ENCODE measurements at regions not wholly inside any gene's neighbourhood (a gene's known extent, or its start where the extent isn't known, plus 50 kb on each side); places are given as distances from the start of the nearest gene placed in this dataset.

DNA sequence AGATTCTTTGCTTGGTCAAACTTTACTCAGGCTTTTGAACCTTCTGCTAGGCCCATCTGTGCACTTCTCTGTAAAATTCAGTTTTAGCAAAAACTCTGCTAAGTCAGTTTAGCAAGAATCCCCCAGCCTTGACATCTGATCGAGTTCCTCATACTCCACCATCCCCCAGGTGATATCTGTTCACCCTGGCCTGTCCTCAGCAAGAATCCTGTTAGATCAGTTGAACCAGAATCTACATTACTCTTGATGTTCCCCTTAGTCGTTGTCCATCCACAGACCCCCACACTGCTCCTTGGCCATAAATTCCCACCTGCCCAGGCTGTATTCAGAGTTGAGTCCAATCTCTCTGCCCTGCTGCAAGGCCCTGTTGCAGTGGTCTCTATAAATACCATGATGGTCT, 162.6 kb downstream of the ZNF674 start:
- no peak overlapping the region for H3K4me3 Mint-ChIP-seq
- no peak overlapping the region for H3K27ac Mint-ChIP-seq

DNA sequence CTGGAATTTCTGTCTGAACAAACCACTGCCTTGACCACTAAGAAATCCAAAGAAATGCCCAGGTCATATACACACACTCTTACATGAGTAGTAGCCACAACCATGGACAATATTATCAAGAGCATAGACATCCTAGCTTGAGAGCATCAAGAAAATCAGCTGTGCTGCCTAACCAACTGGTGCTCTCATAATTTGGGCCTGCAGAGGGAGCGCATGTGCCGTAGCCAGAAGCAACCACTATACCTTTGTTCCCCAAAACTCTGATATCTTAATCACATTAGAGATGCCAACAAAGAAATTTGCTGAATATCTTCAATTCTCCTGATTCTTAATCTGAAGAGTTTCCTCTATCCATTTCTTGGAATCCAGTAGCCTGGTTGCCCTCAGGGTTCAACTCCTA, 163.6 kb downstream of the ZNF674 start:
- H3K27me3 Mint-ChIP-seq: no peaks in the 10 kb centered on the region
- H3K27ac Mint-ChIP-seq: no peak overlapping the region
- H3K9me3 Mint-ChIP-seq: no peaks in the 10 kb centered on the region
- H3K4me1 Mint-ChIP-seq: peaks cover 0 to 2% (median 0%) of the 10 kb centered on the region in 3 donors
- H3K36me3 Mint-ChIP-seq: peaks cover 3% of the 10 kb centered on the region
- no peak overlapping the region for H3K4me3 Mint-ChIP-seq

More for the DNA sequence above, 162.6 kb downstream of the ZNF674 start:
- Mint-ChIP-seq H3K9me3 (no peaks in the 10 kb centered on the region), H3K27me3 (no peaks in the 10 kb centered on the region), H3K36me3 (peaks cover 3% of the 10 kb centered on the region), H3K4me1 (peaks cover 0 to 2% (median 0%) of the 10 kb centered on the region in 3 donors)

DNA sequence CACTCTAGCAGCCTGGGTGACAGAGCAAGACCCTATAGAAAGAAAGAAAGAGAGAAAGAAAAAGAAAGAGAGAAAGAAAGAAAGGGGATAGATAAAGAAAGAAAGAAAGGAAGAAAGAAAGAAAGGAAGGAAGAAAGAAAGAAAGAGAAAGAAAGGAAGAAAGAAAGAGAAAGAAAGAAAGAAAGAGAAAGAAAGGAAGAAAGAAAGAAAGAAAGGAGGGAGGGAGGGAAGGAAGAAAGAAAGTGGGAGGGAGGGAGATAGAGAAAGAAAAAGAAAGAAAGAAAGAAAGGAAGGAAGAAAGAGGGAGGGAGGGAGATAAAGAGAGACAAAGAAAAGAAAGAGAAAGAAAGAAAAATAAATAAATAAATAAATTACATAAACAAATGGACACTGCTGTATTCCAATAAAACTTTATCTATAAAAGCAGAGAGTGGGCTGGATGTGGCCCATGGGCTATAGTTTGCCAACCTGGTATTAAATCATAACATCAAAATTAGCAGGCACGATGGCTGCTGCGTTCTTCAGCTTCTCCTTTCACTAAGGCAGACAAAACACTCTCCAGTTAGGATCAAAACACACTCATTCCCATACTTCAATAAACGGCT, 165.0 kb downstream of the ZNF674 start:
- Mint-ChIP-seq H3K9me3 (no peaks in the 10 kb centered on the region), H3K27ac (no peak overlapping the region), H3K4me3 (no peak overlapping the region), H3K4me1 (peaks cover 0 to 2% (median 0%) of the 10 kb centered on the region in 3 donors), H3K27me3 (no peaks in the 10 kb centered on the region), H3K36me3 (peaks cover 3% of the 10 kb centered on the region)

DNA sequence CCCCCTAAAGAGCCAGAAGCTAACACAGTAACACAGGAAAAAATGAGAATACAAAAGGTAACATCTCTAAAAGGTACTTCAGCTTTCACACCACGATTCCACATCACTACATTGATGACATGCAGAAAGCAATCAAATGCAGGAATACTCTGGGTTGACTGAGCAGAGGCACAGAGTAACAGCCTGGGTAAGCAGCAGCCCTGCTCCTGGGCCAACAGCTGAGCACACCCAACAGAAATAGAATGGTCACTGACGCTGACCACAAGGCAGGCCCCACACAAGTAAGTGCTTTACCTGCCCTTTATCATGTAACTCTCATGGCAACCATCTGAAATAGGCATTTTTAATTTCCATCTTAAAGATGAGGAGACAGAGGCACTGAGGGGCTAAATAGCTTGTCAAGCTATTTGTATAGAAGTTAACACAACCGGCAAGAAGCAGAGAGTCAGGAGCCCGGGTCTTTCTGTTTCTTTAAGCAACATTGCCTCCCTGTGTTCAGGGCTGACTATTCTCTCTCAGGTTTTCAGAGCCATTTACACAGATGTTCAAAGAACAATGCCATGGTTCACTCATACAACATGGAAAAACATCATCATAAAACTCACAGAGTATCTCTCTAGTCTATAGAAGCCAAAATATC, 168.9 kb downstream of the ZNF674 start:
- Mint-ChIP-seq H3K36me3 (no peaks in the 10 kb centered on the region), H3K27me3 (no peaks in the 10 kb centered on the region), H3K4me3 (no peak overlapping the region), H3K4me1 (peaks cover 0 to 2% (median 0%) of the 10 kb centered on the region in 3 donors), H3K9me3 (no peaks in the 10 kb centered on the region), H3K27ac (no peak overlapping the region)

DNA sequence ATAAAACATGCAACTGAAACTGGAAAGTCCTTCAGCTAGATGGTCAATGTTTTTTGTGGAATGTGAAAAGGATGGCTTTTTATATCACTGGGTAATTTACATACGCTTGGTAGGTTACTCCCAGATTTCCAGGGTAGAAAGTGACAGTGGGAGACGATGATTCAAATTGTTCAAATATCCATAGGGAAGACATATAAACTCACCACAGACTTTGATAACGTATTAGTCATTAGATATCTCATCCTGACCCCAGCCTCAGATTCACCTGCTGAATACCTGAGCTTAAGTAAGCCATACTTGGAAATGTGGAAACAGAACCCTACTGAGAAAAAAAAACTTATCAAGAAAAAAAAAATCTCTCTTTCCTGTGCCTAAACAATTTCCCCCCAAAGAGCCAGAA, 169.4 kb downstream of the ZNF674 start:
- Mint-ChIP-seq H3K9me3 (no peaks in the 10 kb centered on the region), H3K27ac (no peak overlapping the region)

DNA sequence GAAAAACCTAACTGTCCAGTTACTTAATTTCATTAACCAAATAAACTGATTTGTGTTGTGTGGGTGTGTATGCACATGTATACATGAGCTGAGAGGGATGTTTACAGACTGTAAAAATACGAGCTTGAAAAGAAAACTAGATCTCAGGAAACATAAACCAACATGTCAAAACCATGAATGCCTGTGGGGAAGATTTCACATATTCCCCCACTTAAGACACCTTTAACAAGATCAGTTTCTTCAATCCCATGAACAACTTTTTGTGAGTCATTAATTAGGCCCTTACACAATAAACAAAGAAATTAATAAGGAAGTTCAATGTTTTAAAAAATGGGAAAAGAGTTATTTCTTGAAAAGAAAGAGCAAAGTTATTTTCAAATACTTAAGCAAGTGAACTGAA, 170.8 kb downstream of the ZNF674 start:
- Mint-ChIP-seq H3K4me1 (no peaks in the 10 kb centered on the region), H3K36me3 (no peaks in the 10 kb centered on the region), H3K9me3 (no peaks in the 10 kb centered on the region), H3K4me3 (no peak overlapping the region), H3K27me3 (no peaks in the 10 kb centered on the region), H3K27ac (no peak overlapping the region)

More for the DNA sequence above, 169.4 kb downstream of the ZNF674 start:
- Mint-ChIP-seq H3K36me3 (no peaks in the 10 kb centered on the region), H3K4me3 (no peak overlapping the region), H3K27me3 (no peaks in the 10 kb centered on the region), H3K4me1 (peaks cover 0 to 2% (median 0%) of the 10 kb centered on the region in 3 donors)

DNA sequence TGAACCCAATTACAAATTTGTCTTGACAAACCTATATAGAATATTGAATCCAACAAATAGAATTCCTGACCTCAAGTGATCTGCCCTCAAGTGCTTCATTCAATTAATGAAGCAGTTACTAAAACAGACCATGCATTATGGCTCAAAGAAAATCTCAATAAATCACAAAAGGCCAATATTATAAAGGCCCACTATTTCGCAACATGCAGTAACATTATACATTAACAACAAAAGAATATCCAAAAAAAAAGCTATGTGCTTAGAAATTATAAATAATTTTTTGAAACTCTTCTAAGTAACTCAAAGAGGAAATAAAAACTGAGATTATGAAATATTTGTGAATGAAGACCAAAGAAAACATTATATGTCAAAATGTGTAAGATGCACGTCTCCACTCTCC, 177.7 kb downstream of the ZNF674 start:
- H3K27me3 Mint-ChIP-seq: no peaks in the 10 kb centered on the region
- H3K36me3 Mint-ChIP-seq: no peaks in the 10 kb centered on the region
- H3K9me3 Mint-ChIP-seq: no peaks in the 10 kb centered on the region
- no peak overlapping the region for H3K27ac Mint-ChIP-seq
- no peaks in the 10 kb centered on the region for H3K4me1 Mint-ChIP-seq
- no peak overlapping the region for H3K4me3 Mint-ChIP-seq

DNA sequence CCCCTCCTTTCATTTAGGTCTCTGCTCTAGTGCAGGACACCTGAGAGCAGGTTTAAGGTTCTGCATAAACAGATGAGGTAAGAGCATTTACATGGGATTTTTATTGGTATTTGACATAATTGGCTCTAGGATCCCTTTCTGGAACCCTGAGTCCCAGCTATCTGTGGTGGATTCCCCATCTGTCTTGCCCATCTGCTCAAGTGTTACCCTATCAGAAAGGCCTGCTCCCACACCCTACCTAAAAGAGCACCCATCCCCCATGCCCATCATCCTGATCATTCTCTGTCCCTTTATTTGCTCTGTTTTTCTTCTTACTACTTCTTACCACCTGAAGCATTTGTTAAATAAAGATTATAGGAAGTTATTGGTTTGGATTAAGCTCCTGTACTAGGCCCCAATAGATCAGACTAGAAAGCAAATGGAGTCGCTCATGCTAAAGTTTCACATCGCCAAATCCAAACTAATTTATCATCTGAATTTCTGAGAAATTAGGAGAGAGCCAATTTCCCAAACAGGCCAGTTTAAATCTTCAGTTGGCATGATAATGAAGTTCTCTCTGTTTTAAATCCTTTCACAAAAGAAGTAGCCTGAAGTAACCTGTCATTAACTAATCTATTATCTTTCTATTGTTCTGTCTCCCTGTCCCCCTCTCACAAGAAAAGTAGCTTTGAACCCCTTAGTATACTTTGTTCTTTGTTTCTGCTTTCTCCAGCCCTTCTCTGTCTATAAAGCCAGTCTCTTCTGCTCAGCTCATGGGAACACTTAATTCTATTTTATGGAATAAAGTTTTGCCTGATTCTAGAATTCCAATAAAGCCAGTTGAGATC, 178.6 kb downstream of the ZNF674 start:
- H3K4me1 Mint-ChIP-seq: no peaks in the 10 kb centered on the region
- H3K9me3 Mint-ChIP-seq: no peaks in the 10 kb centered on the region
- no peak overlapping the region for H3K4me3 Mint-ChIP-seq
- no peaks in the 10 kb centered on the region for H3K36me3 Mint-ChIP-seq
- no peaks in the 10 kb centered on the region for H3K27me3 Mint-ChIP-seq
- H3K27ac Mint-ChIP-seq: peak overlapping the region in 1 of 3 donors; percentile 40

DNA sequence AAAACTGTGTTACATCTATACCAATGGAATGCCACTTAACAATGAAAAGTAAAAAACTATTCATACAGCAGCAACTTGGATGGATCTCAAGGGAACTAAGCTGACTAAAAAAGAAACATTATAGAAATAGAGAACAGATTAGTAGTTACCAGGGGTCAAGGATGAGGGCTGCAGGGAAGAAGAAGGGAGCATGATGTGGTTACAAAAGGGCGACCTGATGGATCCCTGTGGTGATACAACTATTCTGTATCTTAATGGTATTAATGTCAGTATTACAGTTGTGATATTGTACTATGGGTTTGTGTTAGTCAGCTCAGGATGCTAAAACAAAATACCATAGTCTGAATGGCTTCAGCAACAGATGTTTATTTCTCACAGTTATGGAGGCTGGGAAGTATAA, 190.7 kb downstream of the ZNF674 start:
- Mint-ChIP-seq H3K4me1 (no peaks in the 10 kb centered on the region), H3K36me3 (no peaks in the 10 kb centered on the region), H3K27me3 (peaks cover 7% of the 10 kb centered on the region), H3K27ac (no peak overlapping the region), H3K4me3 (no peak overlapping the region), H3K9me3 (peaks cover 2 to 13% (median 2%) of the 10 kb centered on the region in 3 donors)

DNA sequence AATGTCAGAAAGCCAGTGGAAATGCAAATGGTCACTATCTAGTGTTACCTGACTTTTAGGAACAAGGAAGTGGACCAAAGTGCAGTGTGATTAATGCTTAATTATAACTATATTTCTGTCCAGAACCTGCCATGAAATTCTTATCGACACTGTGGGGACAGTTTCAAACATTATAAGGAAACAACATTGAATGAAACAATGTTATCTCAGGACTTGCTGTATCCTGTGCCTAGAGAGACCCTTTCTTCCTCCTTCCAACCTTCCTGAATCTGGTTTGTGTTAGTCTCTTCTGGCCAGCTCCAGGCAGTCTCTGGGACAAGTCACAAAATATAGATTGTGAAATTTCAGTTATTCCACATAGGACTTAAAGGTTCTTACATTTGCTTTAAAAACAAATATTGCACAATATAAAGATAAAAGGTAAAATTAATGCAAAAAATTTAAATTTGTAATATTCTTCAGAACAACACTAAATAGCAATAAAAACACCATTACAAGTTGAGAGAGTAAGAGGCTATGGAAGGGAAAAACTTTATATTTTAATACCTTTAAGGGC, 203.4 kb downstream of the ZNF674 start:
- H3K27me3 Mint-ChIP-seq: peaks cover 12% of the 10 kb centered on the region
- no peaks in the 10 kb centered on the region for H3K4me1 Mint-ChIP-seq
- H3K27ac Mint-ChIP-seq: no peak overlapping the region

DNA sequence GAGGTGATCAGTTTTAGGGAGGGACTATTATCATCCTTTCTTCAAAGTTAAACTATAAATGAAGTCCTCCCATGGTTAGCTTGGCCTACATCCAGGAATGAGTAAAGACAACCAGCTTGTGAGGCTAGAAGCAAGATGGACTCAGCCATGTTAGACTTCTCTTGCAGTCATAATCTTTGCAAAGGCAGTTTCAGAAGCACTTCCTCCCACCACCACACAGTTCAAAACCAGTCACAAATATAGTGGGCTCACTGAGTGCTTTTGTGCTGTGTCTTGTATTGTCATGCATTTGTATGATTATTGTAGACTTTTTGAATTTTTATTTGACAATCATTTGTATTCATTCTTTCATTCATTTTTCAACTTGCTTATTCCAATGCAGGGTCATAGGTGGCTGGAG, 204.5 kb downstream of the ZNF674 start:
- Mint-ChIP-seq H3K4me3 (no peak overlapping the region), H3K27ac (no peak overlapping the region), H3K9me3 (peaks cover 0 to 3% (median 0%) of the 10 kb centered on the region in 3 donors), H3K36me3 (no peaks in the 10 kb centered on the region), H3K4me1 (no peaks in the 10 kb centered on the region), H3K27me3 (peaks cover 9% of the 10 kb centered on the region)

More for the DNA sequence above, 203.4 kb downstream of the ZNF674 start:
- Mint-ChIP-seq H3K9me3 (peaks cover 0 to 3% (median 2%) of the 10 kb centered on the region in 3 donors), H3K36me3 (no peaks in the 10 kb centered on the region), H3K4me3 (no peak overlapping the region)

DNA sequence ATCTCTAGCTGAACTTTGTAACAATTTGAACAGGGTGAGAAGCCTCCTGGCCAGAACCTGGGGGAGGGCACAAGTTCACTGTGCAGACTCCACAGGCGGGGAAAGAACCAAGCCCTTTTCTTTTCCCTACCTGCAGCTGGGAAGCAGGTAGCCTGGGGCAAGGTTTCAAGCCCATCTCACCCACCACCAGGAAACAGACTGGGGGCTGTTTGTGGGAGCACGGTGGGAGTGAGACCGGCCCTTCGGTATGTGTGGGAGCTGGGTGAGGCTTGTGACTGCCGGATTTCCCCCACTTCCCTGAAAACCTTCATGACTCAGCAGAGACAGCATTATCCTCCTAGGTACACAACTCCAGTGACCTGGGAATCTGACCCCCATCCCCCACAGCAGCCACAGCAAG, 211.7 kb downstream of the ZNF674 start:
- peaks cover 1% of the 10 kb centered on the region for H3K36me3 Mint-ChIP-seq
- no peak overlapping the region for H3K4me3 Mint-ChIP-seq
- H3K9me3 Mint-ChIP-seq: no peaks in the 10 kb centered on the region
- no peaks in the 10 kb centered on the region for H3K4me1 Mint-ChIP-seq
- H3K27ac Mint-ChIP-seq: no peak overlapping the region
- H3K27me3 Mint-ChIP-seq: peaks cover 4% of the 10 kb centered on the region

DNA sequence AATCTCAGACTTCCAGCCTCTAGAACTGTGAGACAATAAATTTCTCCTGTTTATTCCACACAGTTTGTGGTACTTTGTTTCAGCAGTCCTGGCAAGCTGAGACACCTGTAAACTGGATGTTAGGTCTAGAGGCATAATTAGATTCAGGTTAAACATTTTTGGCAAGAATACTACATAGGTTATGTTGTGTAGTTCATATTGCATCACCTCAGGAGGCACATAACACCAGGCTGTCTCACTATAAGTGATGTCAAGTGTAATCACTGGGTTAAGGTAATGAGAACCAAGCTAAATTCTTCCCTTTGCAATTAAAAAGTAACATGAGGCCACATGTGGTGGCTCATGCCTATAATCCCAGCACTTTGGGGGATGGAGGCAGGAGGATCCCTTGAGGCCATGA, 214.2 kb downstream of the ZNF674 start:
- no peak overlapping the region for H3K4me3 Mint-ChIP-seq
- H3K27me3 Mint-ChIP-seq: peaks cover 5% of the 10 kb centered on the region
- no peaks in the 10 kb centered on the region for H3K9me3 Mint-ChIP-seq
- H3K4me1 Mint-ChIP-seq: no peaks in the 10 kb centered on the region
- no peak overlapping the region for H3K27ac Mint-ChIP-seq
- peaks cover 1% of the 10 kb centered on the region for H3K36me3 Mint-ChIP-seq

DNA sequence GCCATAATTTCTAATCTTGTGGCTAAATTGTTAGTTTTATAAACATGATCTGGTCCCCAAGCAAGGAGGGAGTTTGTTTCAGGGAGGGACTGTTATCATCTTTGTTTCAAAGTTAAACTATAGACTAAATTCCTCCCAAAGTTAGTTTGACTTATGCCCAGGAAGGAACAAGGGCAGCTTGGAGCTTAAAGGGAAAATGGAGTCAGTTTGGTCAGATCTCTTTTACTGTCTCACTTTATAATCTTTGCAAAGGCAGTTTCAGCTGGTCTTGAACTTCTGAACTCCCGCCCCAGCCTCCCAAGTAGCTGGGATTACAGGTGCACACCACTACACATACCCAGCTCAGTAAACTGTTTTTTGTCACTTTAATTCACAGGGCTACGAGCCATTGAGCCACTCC, 214.7 kb downstream of the ZNF674 start:
- peaks cover 7% of the 10 kb centered on the region for H3K27me3 Mint-ChIP-seq

DNA sequence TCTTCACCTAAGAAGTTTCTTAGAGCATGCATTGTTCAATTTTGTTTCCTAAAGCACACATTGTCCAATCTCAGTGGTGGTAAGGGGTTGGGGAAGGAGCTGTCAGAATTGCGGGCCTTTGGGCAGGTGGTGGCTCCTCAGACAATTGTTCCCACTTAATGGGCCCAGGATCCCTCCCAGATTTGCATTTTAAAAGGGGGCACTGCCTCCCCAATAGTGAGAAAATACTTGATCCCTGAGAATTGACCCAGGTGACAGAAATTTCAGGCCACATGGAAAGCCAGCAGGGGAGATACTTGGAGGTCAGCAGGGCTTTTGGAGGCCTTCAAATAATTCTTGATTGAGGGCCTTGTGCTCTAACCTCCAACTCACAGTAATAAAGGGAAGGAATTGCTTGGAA, 217.1 kb downstream of the ZNF674 start:
- H3K4me3 Mint-ChIP-seq: no peak overlapping the region
- no peak overlapping the region for H3K27ac Mint-ChIP-seq
- peaks cover 0 to 1% (median 0%) of the 10 kb centered on the region in 3 donors for H3K9me3 Mint-ChIP-seq
- no peaks in the 10 kb centered on the region for H3K4me1 Mint-ChIP-seq
- no peaks in the 10 kb centered on the region for H3K36me3 Mint-ChIP-seq
- peaks cover 7% of the 10 kb centered on the region for H3K27me3 Mint-ChIP-seq

More for the DNA sequence above, 214.7 kb downstream of the ZNF674 start:
- Mint-ChIP-seq H3K9me3 (no peaks in the 10 kb centered on the region), H3K4me1 (no peaks in the 10 kb centered on the region), H3K36me3 (peaks cover 1% of the 10 kb centered on the region), H3K27ac (no peak overlapping the region), H3K4me3 (no peak overlapping the region)
